H9 (cell line): ENCODE measurements at regions not wholly inside any gene's neighbourhood (a gene's known extent, or its start where the extent isn't known, plus 50 kb on each side); places are given as distances from the start of the nearest gene placed in this dataset.

Experiments used
- DNase-seq: peaks from one replicate; pipeline ENCODE4 v3.0.0-alpha.2; 2017
- H2AFZ ChIP-seq: one replicate; pipeline ENCODE4 v1.6.1; 2013; ENCODE audit warnings: mild to moderate bottlenecking, low read length, control low read depth, moderate library complexity
- H2AK5ac ChIP-seq: 2 replicates; pipeline ENCODE4 v1.6.1; 2013; ENCODE audit warnings: low read length, control low read depth, mixed read lengths; ENCODE audit not compliant: insufficient read length
- H2BK120ac ChIP-seq: one replicate; pipeline ENCODE4 v1.6.1; 2013; ENCODE audit warnings: low read depth, mild to moderate bottlenecking, low read length, control low read depth, inconsistent platforms; ENCODE audit not compliant: poor library complexity, severe bottlenecking
- H2BK12ac ChIP-seq: 2 replicates; pipeline ENCODE4 v1.6.1; 2013; ENCODE audit warnings: low read length, control low read depth, mixed read lengths, low read depth; ENCODE audit not compliant: insufficient read length
- H2BK15ac ChIP-seq: 2 replicates; pipeline ENCODE4 v1.6.1; 2013; ENCODE audit warnings: low read depth, low read length, control low read depth
- H2BK20ac ChIP-seq: one replicate; pipeline ENCODE4 v1.6.1; 2013; ENCODE audit warnings: low read depth, mild to moderate bottlenecking, low read length, control low read depth, inconsistent platforms; ENCODE audit not compliant: poor library complexity, severe bottlenecking
- H2BK5ac ChIP-seq: 2 replicates; pipeline ENCODE4 v1.6.1; 2013; ENCODE audit warnings: low read length, control low read depth, mixed read lengths; ENCODE audit not compliant: insufficient read length
- H3K14ac ChIP-seq: 2 replicates; pipeline ENCODE4 v1.6.1; 2013; ENCODE audit warnings: low read length, control low read depth; ENCODE audit not compliant: insufficient read depth
- H3K18ac ChIP-seq: 2 replicates; pipeline ENCODE4 v1.6.1; 2013; ENCODE audit warnings: low read depth, mild to moderate bottlenecking, mixed read lengths, low read length, control low read depth; ENCODE audit not compliant: insufficient read length
- H3K23ac ChIP-seq: 2 replicates; pipeline ENCODE4 v1.6.1; 2013; ENCODE audit warnings: low read length, control low read depth, mixed read lengths, low read depth; ENCODE audit not compliant: insufficient read length
- H3K23me2 ChIP-seq: 2 replicates; pipeline ENCODE4 v1.6.1; 2013; ENCODE audit warnings: low read depth, mild to moderate bottlenecking, mixed read lengths, low read length, control low read depth; ENCODE audit not compliant: insufficient read length, poor library complexity, severe bottlenecking
- H3K27ac ChIP-seq: 2 replicates; pipeline ENCODE4 v1.5.1; 2013; ENCODE audit warnings: low read length, control low read depth, mixed read lengths, low read depth; ENCODE audit not compliant: insufficient read length
- H3K27me3 ChIP-seq: 2 replicates; pipeline ENCODE4 v1.6.1; 2013; ENCODE audit warnings: low read length, control low read depth, inconsistent platforms; ENCODE audit not compliant: insufficient read depth
- H3K4ac ChIP-seq: 2 replicates; pipeline ENCODE4 v1.6.1; 2013; ENCODE audit warnings: low read depth, mild to moderate bottlenecking, control low read depth, inconsistent platforms, low read length, moderate library complexity
- H3K4me1 ChIP-seq: 2 replicates; pipeline ENCODE4 v1.6.1; 2013; ENCODE audit warnings: low read length, control low read depth, inconsistent platforms; ENCODE audit not compliant: insufficient read depth
- H3K4me2 ChIP-seq: 2 replicates; pipeline ENCODE4 v1.6.1; 2013; ENCODE audit warnings: low read length, control low read depth, mixed read lengths; ENCODE audit not compliant: insufficient read length, insufficient read depth
- H3K56ac ChIP-seq: 2 replicates; pipeline ENCODE4 v1.6.1; 2013; ENCODE audit warnings: low read depth, mild to moderate bottlenecking, mixed read lengths, low read length, control low read depth; ENCODE audit not compliant: insufficient read length
- H3K79me1 ChIP-seq: 2 replicates; pipeline ENCODE4 v1.6.1; 2013; ENCODE audit warnings: low read depth, mild to moderate bottlenecking, moderate library complexity, low read length, control low read depth, inconsistent platforms; ENCODE audit not compliant: insufficient read depth, poor library complexity, severe bottlenecking
- H3K79me2 ChIP-seq: 2 replicates; pipeline ENCODE4 v1.6.1; 2013; ENCODE audit warnings: low read length, control low read depth, inconsistent platforms; ENCODE audit not compliant: insufficient read depth
- H3K9ac ChIP-seq: 2 replicates; pipeline ENCODE4 v1.6.1; 2013; ENCODE audit warnings: low read length, control low read depth, mixed read lengths; ENCODE audit not compliant: insufficient read length; ENCODE audit errors: extremely low read depth
- H3K9me3 ChIP-seq: one replicate; pipeline ENCODE4 v1.6.1; 2013; ENCODE audit warnings: low read depth, low read length, inconsistent platforms; ENCODE audit not compliant: control insufficient read depth
- H3T11ph ChIP-seq: one replicate; pipeline ENCODE4 v1.6.1; 2013; ENCODE audit warnings: mild to moderate bottlenecking, low read length, control low read depth, inconsistent platforms
- H4K20me1 ChIP-seq: one replicate; pipeline ENCODE4 v1.6.1; 2013; ENCODE audit not compliant: control insufficient read depth, insufficient read length, insufficient read depth
- H4K5ac ChIP-seq: 2 replicates; pipeline ENCODE4 v1.6.1; 2013; ENCODE audit warnings: low read depth, mild to moderate bottlenecking, mixed read lengths, low read length, control low read depth; ENCODE audit not compliant: insufficient read length
- H4K8ac ChIP-seq: replicated peaks from 2 replicates; pipeline ENCODE4 v1.6.1; 2013; ENCODE audit warnings: low read length, control low read depth, mixed read lengths, low read depth; ENCODE audit not compliant: insufficient read length
- H4K91ac ChIP-seq: 2 replicates; pipeline ENCODE4 v1.6.1; 2013; ENCODE audit warnings: low read depth, mild to moderate bottlenecking, moderate library complexity, mixed read lengths, low read length, control low read depth; ENCODE audit not compliant: insufficient read length
- H3K27ac Mint-ChIP-seq, 3 experiments: 2 replicates in 2 of 3; 3 replicates in 1 of 3; pipeline ENCODE4 v1.8.0; 2020 to 2021; ENCODE audit warnings: mixed read lengths in 3 of 3, mild to moderate bottlenecking in 1 of 3, moderate library complexity in 1 of 3
- H3K27me3 Mint-ChIP-seq: 2 replicates; pipeline ENCODE4 v1.8.0; 2021; ENCODE audit warnings: low read depth, mild to moderate bottlenecking, moderate library complexity, mixed read lengths
- H3K36me3 Mint-ChIP-seq, 3 experiments: 2 replicates in 2 of 3; 3 replicates in 1 of 3; pipeline ENCODE4 v1.8.0; 2020 to 2021; ENCODE audit warnings: low read depth in 3 of 3, mixed read lengths in 3 of 3; ENCODE audit not compliant: insufficient read depth in 1 of 3
- H3K4me1 Mint-ChIP-seq, 2 experiments: 2 replicates each; pipeline ENCODE4 v1.8.0; 2020; ENCODE audit warnings: mixed read lengths in 2 of 2
- H3K4me3 Mint-ChIP-seq, 2 experiments: 2 replicates in 1 of 2; 3 replicates in 1 of 2; pipeline ENCODE4 v1.8.0; 2020 to 2021; ENCODE audit warnings: mild to moderate bottlenecking in 2 of 2, mixed read lengths in 2 of 2, moderate library complexity in 1 of 2
- H3K9me3 Mint-ChIP-seq, 2 experiments: 2 replicates in 1 of 2; 3 replicates in 1 of 2; pipeline ENCODE4 v1.8.0; 2020; ENCODE audit warnings: mild to moderate bottlenecking in 2 of 2, mixed read lengths in 2 of 2, moderate library complexity in 1 of 2
- WGBS: extraction: QIAGEN DNeasy Blood & Tissue Kit; methylation state at CpG from one replicate; pipeline ENCODE4 v1.1.7; 2013; ENCODE audit warnings: missing lambda C conversion rate, low lambda C conversion rate, mixed read lengths; ENCODE audit not compliant: insufficient read length; ENCODE audit errors: extremely low coverage; 5-methylcytosine and 5-hydroxymethylcytosine counted together
- TF ChIP-seq, protein P1 (sequence below): fragments of 200-600 bp; sonication (generic); conservative IDR thresholded peaks from 3 replicates; pipeline ENCODE4 v1.8.0; 2021; ENCODE audit warnings: antibody characterized with exemption, mild to moderate bottlenecking

DNA sequence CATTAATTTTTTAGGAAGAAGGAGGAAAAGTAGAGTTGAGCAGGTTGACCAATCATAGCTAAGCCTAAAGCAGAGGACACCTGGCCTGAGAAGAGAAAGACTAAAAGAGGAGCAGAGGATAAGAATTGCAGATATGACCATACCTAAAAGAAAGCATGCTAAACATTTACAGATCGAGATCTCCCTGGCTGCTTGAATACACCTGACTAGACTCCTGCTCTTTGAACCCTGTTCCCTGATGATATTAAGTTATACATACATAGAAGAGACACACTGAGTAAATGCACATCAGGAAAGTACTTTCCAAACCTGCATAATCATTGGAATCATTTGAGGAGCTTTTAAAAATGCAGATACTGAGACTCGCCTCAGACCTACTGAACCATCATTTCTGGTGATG lies 232.3 kb upstream of the ELL2 start:
- Histone ChIP-seq H3K14ac (no peak overlapping the region), H3T11ph (no peak overlapping the region), H2AFZ (no peak overlapping the region), H3K18ac (no peak overlapping the region), H3K4me1 (no peaks in the 10 kb centered on the region), H2AK5ac (no peak overlapping the region), H4K91ac (no peak overlapping the region), H3K56ac (no peak overlapping the region), H3K27ac (no peak overlapping the region), H3K4me2 (no peak overlapping the region), H3K4ac (no peak overlapping the region), H4K5ac (no peak overlapping the region), H3K79me1 (no peaks in the 10 kb centered on the region), H2BK12ac (no peak overlapping the region), H3K9me3 (no peaks in the 10 kb centered on the region), H2BK15ac (no peak overlapping the region), H2BK120ac (no peak overlapping the region), H4K8ac (no peak overlapping the region), H2BK20ac (no peak overlapping the region), H4K20me1 (no peaks in the 10 kb centered on the region), H3K23ac (no peak overlapping the region), H2BK5ac (no peak overlapping the region), H3K27me3 (no peaks in the 10 kb centered on the region), H3K23me2 (no peaks in the 10 kb centered on the region), H3K9ac (no peak overlapping the region), H3K79me2 (no peaks in the 10 kb centered on the region)
- no peaks in the 10 kb centered on the region for H3K36me3 Mint-ChIP-seq
- WGBS, result no CpG with 5 or more reads among the region's 2 CpGs
- no peaks in the 10 kb centered on the region for H3K27me3 Mint-ChIP-seq
- peaks cover 14 to 19% of the 10 kb centered on the region in 2 experiments for H3K4me1 Mint-ChIP-seq
- no peak for DNase-seq
- H3K27ac Mint-ChIP-seq, result no peak overlapping the region
- TF ChIP-seq, protein P1, sequence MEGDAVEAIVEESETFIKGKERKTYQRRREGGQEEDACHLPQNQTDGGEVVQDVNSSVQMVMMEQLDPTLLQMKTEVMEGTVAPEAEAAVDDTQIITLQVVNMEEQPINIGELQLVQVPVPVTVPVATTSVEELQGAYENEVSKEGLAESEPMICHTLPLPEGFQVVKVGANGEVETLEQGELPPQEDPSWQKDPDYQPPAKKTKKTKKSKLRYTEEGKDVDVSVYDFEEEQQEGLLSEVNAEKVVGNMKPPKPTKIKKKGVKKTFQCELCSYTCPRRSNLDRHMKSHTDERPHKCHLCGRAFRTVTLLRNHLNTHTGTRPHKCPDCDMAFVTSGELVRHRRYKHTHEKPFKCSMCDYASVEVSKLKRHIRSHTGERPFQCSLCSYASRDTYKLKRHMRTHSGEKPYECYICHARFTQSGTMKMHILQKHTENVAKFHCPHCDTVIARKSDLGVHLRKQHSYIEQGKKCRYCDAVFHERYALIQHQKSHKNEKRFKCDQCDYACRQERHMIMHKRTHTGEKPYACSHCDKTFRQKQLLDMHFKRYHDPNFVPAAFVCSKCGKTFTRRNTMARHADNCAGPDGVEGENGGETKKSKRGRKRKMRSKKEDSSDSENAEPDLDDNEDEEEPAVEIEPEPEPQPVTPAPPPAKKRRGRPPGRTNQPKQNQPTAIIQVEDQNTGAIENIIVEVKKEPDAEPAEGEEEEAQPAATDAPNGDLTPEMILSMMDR, result no peak
- no peaks in the 10 kb centered on the region for H3K9me3 Mint-ChIP-seq
- H3K4me3 Mint-ChIP-seq, result no peak overlapping the region
